ENCODE measurements at regions not wholly inside any gene's neighbourhood (a gene's known extent, or its start where the extent isn't known, plus 50 kb on each side); places are given as distances from the start of the nearest gene placed in this dataset.

DNA sequence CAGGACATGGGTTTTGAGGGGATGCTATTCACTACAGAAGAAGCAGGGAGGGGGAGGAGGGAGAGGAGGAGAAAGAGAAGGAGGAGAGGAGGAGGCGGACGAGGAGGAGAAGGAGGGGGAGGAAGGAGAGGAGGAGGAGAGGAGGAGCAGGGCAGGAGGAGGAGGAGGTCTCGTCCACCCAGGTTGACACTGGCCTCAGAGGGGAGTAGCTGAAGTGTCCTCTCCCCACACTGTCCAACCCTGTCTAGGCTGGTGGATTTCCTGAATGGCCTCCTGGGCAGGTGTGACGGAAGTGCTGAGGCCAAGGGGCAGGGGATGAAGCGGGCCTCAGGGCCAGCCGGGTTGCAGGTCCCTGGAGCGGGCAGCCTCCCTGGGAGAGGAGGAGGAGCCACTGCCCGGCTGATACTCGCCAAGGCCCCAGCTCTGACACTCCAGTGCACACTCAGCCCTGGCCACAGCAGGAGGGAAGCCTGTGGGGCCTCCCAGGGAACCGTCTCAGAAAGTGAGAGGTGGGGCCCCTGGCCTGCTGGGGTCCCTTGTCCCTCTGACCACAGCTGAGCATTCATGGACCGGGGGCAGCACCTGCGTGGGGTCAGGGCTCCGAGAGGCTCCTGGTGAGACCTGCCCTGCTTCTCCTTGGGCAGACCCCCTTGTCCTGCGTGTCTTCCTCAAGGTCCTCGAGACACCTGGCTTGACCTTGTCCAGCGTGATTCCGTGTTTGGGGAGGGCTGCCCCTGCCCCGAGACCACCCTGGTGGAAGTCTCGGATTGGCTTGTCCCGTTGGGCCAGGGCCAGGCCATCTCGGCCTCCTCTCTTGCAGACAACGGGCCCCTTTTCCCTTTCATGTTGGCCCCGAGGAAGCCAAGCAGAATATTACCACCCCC is 200.6 kb upstream of the CIBAR2 start:
- no peak for DNase-seq

DNA sequence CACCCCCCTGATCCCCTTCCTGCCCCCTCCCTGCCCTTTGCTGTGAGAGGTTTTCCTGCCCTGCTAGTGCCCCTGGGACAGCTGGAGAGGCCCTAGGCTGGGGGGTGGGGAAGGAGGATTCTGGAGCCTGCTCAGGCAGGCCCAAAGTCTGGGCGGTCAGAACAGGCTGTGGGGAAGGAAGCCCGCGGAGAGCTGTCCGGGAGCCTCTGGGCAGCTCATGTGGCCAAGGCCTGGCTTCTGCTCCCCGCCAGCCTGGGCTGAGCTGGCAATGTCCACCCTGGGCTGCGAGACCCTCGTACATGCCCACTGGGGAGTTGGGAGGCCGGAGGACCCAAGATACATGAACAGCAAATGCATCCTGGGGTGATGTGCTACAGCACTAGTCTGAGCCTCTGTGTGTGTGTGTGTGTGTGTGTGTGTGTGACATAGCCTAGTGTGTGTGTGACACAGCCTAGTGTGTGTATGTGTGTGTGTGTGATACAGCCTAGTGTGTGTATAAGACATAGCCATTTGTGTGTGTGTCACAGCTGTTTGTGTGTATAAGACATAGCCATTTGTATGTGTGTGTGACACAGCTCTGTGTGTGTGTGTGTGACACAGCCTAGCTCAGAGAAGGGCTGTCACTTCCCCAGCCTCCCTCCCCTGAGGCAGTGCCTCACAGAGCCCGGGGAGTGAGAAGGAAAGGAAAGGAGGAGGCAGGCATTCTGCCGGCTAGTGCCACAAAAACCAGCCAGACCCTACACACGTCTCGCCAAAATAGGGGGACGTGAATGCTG is 201.4 kb upstream of the CIBAR2 start:
- DNase-seq = no peak

DNA sequence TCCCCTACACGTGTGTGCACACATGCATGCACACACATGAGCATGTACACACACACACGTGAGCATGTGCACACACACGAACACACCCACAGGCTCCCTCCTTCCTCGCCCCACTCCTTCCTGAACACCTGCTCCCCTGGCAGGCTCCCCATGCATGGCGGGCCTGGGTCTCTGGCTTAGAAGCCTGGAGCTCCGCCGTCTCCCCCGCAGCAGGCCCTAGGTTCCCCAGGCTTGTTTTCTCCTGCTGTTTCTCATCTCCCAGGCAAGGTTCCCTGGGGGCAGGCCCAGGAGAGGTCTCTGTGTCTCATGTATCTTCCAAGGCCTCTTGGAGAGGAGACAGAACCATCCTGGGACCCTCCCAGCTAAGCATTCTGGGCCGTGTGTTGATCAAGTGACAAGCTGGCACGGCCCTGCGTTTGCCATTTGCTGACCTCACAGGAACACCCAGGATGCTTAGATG is 202.3 kb upstream of the CIBAR2 start:
- no peak for DNase-seq

DNA sequence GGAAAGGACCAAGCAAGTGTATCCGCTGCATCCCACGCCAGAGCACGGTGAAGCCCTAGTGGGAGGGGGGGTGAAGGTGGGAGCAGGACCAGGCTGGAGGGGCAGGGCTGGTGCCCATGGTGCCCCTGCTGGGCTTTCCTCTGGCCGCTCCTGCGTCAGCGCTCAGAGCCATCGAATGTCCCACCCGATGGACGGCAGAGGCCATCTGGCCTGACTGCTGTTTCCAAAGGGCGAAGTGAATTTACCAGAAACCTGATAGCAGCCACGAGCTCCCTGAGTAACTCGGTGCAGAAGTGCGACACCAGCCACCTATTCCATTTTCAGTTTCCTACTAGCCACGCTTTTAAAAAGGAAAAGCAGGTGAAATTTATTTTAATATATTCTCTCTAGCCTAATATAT is 203.6 kb upstream of the CIBAR2 start:
- no peak for DNase-seq

DNA sequence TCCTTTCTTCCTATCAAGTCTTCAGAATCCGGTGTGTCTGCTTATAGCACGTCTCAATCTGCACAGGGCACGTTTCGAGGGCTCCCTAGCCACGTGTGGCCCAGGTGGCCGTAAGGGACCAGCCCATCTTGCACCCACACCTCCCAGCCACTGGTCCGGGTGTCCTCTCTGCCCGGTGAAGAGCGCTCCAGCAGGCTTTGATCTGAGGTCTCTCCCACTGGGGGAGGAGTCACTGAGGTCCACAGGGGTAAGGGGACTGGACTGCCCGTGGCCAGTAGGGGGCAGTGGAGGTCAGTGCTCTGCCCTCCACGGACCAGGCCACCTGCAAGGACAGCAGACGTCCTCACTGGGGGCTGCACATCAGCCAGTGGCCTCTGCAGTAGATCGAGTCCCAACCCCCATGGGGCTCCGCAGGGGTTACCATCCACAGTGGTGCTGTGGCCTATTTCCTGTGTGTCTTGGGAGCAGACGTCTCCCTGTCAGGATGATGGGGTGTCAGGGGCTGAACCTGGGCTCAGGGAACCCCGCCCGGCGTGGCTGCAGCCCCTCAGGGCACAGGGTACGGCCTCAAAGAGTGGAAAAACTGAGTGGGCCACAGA is 204.1 kb upstream of the CIBAR2 start:
- peak; percentile 65 for DNase-seq

DNA sequence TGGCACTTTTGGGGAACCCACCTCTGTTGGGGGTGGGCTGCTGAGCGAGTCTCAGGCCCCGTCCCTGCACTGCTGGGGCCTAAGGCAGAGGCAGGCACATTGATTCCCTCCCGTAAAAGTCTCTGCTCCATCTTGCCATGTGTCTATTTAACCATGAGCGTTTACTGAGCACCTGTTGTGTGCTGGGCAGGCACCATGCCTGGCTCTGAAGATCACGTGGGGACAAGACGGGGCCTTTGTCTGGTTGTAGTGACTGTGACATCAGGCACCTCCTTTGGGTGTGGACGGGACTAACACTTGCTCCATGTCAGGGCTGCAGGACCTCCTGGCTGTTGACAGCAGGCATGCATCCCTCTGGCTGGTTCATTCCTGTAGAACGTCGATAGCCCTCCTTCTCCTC is 204.7 kb upstream of the CIBAR2 start:
- DNase-seq = no peak

DNA sequence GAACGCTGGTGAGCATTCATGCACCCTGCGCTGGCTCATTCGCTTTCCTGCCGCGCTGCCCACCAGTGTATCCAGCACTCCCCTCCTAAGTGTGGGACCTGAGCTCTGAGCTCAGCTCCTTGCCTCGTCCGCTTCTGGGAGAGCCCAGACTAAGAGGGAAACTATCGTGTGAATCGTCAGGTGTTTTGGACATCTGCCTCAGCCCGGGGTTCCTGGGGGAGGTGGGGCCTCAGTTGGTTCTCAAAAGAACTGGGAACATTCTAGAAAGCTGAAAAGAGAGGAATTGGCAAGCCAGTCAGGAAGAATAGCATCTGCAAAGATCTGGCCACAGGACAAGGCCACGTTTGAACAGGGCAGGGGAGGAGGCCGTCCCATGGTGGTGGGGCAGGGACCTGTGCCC is 205.4 kb upstream of the CIBAR2 start:
- DNase-seq = no peak

DNA sequence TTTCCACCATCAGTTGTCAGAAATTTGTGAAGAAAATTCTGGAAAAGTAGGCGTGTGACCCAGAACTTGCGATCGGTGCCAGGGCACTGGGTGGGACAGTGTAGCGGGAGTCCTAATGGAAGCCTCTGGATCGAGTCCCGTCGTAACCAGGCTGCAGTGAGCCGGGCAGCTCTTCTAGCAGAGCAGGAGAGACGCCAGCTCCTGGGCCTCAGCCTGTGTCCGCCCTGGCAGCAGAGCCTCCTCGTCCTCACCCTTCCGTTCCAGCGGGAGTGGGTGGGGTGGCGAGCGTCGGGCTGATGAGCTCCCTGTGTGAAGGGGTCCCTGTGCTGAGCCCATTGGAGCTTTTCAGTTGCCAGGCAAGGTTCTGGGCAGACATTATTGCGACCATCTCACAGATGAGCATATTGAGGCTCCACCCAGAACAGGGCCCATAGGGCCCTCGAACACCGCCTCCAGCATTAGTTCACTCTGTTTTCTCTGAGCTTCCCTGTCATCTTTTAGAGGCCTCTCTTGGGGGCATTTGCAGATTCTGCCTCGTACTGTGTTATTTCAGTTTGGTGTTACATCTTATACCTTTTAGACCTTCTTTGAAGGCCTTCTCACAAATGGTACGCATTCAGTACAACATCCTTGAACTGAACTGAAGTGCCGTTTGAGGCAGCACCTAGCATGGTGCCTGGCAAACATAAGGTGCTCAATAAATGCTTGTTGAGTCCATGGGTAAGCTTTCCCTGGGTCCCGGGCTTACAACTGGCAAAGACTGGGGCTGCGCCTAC is 207.1 kb upstream of the CIBAR2 start:
- no peak for DNase-seq

DNA sequence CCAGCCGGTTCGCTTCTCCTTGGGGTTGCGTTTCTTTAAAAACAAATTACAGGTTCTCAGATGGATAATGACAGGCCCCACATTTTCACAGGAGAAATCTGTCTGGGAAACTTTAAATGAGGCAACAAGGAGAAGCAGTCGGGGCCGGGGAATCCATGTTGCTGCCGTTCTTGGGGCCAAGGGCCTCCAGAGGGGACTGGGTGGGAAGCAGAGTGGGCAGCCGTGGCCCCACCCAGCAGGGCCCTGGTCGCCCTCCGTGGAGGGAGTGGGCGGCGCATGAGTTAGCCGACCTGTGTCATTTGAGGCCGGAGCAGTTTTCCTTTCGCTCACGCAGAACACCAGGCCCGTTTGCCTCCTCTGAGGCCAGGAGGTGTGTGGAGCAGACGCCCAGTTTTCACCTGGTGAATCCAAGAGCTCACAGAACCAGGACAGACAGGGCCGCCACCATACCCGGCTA is 207.7 kb upstream of the CIBAR2 start:
- DNase-seq = no peak

DNA sequence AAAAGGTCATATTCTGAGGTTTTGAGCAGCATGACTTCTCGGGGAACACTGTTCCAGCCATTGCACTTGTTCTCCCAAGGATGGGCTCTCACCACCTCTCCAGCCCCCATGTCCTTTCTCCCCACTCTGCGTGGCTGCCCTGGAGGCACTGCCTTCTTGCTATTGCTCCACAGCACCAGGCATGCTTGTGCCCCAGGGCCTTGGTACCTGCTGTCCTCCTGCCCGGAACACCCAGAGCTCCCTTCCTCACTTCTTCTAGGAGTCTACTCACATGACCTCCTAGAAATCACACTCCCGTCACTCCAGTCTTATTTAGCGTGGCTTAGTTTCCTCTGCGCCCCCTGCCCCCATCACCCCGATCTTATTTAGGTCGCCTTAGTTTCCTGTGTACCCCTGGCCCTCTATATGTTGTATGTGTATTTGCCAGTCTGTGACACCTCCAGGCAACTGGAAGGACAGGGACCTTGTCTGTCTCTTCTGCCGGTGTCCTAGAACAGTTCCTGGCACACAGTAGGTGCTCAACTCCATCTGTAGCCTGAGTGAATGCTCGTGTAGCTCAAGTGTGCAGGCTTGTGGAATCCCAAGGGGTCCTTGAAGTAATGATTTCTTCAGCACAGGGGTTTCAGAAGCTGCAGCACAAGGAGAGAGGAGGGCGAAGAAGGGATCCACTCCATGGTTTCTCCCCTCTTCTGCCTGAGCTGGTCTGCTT is 208.6 kb upstream of the CIBAR2 start:
- DNase-seq = no peak

DNA sequence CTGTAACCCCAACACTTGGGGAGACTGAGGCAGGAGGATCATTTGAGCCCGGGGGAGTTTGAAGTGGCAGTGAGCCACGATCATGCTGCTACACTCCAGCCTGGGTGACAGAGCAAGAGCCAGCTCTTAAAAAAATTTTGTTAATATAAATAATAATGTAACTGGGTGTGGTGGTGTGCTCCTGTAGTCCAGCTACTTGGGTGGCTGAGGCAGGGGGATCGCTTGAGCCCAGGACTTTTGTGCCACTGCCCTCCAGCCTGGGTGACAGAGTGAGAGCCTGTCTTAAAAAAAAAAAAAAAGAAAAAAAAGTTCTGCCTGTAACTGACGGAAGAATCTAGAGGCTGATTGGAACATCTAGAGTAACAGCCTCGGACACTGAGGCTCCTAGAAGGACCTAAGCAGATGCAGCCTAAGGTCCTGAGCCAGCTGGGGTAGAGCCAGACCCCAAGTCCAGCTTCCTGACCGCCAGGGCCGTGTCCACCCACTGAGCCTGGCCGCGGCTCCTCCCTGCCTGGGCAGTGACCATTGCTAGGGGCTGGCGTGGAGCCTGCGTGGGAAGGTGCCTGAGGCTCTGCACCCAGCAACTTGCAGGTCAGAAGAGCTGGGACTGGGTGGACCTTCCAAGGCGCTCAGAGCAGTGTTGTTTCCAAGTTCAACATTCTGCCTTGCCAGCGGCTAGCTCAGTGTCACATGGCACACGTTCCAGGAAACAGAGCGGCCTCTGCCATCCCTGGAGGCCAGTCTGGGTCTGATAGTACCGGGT is 209.4 kb upstream of the CIBAR2 start:
- DNase-seq = no peak

DNA sequence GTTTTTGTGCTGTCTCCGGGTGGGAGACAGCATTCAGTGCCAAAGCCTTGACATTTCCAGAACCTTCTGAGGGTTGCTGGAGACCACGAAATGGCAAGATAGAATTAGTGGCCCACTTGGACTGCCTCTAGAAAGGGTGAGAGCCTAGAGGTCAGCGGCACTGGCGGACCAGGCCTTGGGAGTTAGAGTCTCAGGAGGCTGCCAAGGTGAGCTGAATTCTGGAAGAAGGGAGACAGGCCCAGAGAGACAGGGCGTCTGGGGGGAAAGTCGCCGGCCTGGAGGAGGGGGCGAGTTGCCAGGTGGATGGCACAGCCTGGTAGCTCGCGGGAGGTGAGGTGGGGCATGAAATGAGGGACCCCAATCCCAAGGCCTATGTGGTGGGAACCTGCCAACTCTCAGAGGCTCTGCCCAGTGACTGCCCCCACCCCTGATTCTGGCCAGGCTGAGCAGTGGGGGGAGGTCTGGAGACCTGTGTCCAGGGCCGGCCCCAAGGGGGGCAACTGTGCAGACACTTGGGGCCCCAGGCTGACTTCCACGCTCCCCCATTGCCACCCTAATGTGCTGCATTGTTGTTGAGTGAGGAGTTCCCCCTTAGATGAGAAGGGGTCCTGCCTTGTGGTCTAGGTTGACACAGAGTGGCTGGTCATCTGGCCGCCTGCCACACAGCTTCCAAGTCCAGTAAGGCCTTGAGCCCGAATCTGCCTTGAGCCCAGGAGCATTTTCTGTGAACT is 211.1 kb upstream of the CIBAR2 start:
- DNase-seq = no peak

DNA sequence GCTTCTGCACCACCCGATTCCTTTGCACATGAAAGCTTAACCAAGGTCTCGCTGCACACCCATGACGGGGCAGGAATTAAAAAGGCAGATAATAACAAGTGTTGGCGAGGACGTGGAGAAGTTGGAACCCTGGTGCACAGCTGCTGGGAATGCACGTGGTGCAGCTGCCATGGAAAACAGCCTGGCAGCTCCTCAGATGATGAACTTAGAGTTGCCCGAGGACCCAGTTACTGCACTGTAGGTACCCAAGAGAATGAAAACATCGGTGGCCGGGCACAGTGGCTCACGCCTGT is 211.6 kb upstream of the CIBAR2 start:
- DNase-seq = no peak

DNA sequence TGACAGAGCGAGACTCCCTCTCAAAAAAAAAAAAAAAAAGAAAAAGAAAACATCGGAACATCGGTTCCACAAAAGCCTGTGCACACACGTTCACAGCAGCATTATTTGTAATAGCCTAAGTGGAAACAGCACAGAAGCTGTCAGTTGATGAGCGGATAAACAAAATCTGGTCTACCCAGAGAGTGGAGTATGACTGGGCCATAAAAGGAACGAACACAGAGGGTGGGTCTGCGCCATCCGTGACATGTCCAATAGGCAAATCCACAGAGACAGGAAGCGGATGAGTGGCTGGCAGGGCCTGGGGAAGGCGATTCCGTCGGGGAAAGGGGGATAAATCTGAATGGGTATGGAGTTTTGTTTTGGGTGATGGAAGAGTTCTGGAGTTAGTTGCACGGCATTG is 212.2 kb upstream of the CIBAR2 start:
- no peak for DNase-seq

DNA sequence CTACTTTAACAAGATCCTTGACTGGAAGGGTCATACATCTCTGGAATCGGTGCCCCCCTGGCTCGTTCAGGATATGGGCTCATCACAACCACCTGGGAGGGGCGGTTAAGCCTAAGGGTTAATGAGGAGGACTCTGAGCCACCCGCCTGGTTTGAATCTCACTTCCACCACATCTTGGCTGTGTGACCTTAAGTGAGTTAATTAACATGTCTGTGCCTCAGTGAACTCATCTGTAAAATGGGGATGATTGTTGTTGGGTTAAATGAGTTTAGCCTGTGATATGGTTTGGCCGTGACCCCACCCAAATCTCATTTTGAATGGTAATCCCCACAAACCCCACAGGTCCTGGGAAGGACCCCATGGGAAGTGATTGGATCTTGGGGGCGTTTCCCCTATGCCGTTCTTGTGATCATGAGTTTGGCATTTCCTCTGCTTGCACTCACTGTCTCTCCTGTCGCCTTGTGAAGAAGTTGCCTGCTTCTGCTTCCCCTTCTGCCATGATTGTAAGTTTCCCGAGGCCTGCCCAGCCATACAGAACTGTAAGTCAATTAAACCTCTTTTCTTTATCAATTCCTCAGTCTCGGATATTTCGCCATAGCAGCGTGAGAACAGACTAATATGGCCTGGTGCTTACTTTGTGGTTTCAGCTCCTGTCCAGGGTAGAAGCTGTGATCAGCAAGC is 214.0 kb upstream of the CIBAR2 start:
- DNase-seq = no peak

DNA sequence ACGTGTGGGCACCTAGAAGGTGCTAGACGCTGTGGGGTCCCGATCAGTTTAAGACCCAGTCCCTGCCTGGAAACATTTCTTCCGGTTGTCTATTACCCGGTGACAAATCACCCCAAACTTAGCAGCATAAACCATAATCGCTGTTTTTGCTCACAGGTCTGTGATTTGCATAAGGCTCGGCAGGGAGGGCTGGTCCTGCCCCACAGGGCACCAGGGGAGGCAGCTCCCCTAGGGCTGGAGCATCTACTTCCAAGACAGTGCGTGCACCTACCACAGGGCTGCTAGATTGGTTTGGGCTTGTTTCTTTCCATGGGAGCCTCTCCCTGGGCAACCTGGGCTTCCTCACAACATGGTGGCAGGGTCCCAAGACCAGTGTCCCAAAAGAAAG is 214.5 kb upstream of the CIBAR2 start:
- DNase-seq = no peak

DNA sequence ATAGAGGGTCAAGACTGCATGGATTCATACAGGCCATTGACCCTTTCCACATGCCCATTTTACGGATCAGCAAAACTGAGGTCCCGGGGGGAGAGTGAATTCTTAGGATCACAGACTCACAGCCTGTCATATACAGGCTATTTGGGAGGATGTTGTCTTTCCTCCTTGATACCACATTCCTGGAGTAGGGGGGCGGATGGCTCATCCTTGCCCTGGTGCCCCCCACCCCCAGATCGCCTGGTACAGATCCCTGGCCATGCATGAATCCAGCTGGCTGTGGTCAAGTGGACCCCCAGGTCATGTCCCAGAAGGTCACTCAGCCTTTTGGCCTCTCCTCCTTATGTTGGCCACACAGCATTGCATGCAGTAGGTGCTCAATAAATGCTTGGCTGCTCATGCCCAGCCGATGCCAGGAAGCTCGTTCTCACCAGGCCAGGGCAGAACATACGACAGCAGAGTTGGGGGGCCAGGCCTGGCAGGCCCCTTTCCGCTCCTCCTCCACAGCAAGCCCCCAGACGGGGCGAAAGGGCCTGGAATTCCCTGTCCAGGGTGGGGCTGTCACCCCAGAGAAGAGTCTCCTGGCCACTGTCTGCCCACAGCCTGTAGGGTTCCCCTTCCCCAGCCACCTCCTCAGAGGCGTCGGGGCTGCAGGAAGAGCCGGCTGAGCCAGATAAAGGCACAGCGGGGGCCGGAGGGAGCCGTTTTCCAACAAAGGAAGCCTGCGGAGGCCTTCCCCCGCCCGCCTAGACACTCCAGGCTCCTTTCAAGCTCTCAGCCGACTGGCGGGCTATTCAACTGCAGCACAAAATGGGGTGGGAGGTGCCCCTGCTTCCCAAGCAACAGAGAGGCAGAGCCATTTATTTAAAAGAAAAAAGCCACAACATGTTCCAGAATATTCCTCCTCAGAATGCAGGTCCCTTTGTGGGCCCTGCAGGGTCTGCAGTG is 215.7 kb upstream of the CIBAR2 start:
- no peak for DNase-seq

DNA sequence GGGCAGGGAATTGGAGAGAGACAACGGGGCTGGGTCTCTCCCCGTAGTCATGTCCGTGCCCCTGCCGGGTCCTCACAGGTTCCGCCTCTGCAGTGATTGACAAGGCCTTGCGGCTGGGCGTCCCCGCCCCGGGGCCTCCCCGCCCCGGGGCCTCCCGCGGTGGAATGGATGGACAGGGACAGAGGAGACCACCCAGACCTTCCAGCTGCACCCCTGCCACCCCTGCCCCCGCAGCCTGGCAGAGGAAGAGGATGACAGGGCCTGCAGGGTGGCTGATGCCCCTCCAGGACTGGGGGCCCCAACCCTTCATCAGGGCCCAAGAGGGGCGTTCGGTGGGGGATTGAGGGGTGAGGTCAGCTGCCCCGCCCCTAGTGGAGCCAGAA is 216.4 kb upstream of the CIBAR2 start:
- no peak for DNase-seq

All from activated CD4-positive, CD25-positive, alpha-beta regulatory T cell treated with anti-CD3 and anti-CD28 coated beads, Interleukin-2, amount 50 U/mL, for 72 hours (primary cell).